ENCODE measurements at regions not wholly inside any gene's neighbourhood (a gene's known extent, or its start where the extent isn't known, plus 50 kb on each side); places are given as distances from the start of the nearest gene placed in this dataset.
"Not testable (repeated sequence)": the region's sequence is repeated elsewhere in the genome, so short reads cannot be mapped to it uniquely, and the experiment has no call there.

DNA sequence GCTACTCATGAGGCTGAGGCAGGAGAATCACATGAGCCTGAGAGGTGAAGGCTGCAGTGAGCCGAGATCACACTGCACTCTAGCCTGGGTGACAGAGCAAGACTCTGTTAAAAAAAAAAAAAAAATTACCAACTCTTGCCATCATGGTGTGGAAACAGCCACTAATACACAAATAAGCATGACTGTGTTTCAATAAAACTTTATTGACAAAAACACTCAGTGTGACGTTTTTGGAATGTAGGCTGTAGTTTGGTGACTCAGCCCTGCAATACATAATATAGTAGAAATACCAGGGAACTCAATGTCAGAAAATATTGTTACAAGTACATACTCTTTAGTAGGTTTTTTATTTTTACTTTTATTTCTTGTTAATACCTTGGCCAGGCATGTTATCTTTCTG lies 207.1 kb downstream of the CASP12 start:
- Histone ChIP-seq H3K27ac (no peak overlapping the region), H3K4me1 (no peaks in the 10 kb centered on the region), H3K27me3 (no peaks in the 10 kb centered on the region), H3K9me3 (no peaks in the 10 kb centered on the region), H3K36me3 (no peaks in the 10 kb centered on the region), H3K4me3 (no peak overlapping the region)
- intact Hi-C loops (cut with DNase I) = no loop called here
- no peak for DNase-seq
- ATAC-seq = no peak
- TF ChIP-seq, protein P1, sequence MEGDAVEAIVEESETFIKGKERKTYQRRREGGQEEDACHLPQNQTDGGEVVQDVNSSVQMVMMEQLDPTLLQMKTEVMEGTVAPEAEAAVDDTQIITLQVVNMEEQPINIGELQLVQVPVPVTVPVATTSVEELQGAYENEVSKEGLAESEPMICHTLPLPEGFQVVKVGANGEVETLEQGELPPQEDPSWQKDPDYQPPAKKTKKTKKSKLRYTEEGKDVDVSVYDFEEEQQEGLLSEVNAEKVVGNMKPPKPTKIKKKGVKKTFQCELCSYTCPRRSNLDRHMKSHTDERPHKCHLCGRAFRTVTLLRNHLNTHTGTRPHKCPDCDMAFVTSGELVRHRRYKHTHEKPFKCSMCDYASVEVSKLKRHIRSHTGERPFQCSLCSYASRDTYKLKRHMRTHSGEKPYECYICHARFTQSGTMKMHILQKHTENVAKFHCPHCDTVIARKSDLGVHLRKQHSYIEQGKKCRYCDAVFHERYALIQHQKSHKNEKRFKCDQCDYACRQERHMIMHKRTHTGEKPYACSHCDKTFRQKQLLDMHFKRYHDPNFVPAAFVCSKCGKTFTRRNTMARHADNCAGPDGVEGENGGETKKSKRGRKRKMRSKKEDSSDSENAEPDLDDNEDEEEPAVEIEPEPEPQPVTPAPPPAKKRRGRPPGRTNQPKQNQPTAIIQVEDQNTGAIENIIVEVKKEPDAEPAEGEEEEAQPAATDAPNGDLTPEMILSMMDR (IDR thresholded peaks at IDR 0.05) = no peak

DNA sequence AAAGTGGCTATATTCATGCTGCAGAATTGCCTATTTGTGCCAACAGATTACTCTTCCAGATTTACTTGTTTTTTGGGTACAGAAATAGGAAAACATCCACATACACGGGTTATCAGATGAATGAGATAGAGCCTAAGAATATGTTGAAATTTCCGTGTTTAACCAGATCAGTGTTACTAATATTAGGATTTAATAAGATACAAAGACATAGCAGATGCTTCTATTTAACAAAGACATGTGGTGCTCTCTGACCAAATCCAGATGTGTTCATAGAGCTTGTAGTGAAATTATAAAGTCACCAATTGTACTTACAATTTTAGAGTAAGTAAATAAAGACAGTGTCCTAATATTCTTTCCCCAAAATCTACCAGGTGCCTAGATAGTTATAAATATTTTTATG lies 208.0 kb downstream of the CASP12 start:
- no peaks in the 10 kb centered on the region for H3K9me3 ChIP-seq
- DNase-seq (no peak), ATAC-seq (no peak)
- no peaks in the 10 kb centered on the region for H3K4me1 ChIP-seq
- H3K27ac ChIP-seq = no peak overlapping the region
- no peaks in the 10 kb centered on the region for H3K27me3 ChIP-seq
- TF ChIP-seq, protein P1 (IDR thresholded peaks at IDR 0.05) = no peak
- intact Hi-C loops (cut with DNase I) = no loop called here
- no peak overlapping the region for H3K4me3 ChIP-seq
- no peaks in the 10 kb centered on the region for H3K36me3 ChIP-seq

DNA sequence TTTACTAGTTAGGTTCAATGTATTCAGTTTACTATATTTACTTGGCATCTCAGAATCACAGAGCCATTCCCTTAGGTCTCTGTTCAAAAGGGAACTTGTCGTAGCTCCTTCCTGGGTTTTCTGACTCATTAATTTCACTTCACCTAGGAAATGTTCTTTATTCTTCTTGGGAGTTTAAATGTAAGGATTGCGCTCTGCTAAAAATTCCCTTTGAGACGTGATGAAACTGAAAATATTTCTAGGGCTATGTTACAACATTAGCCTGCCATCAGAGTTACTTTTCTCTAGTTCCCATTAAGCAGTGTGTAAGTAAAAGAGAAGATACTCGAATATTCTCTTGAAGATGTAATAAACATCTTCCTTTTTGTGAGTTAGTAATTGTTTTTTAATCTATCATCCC lies 209.5 kb downstream of the CASP12 start:
- intact Hi-C loops (cut with DNase I) = no loop called here
- ATAC-seq (no peak), DNase-seq (no peak)
- Histone ChIP-seq H3K36me3 (no peaks in the 10 kb centered on the region), H3K4me3 (no peak overlapping the region), H3K27ac (no peak overlapping the region), H3K27me3 (no peaks in the 10 kb centered on the region), H3K9me3 (no peaks in the 10 kb centered on the region), H3K4me1 (no peaks in the 10 kb centered on the region)
- TF ChIP-seq, protein P1 (IDR thresholded peaks at IDR 0.05) = no peak

DNA sequence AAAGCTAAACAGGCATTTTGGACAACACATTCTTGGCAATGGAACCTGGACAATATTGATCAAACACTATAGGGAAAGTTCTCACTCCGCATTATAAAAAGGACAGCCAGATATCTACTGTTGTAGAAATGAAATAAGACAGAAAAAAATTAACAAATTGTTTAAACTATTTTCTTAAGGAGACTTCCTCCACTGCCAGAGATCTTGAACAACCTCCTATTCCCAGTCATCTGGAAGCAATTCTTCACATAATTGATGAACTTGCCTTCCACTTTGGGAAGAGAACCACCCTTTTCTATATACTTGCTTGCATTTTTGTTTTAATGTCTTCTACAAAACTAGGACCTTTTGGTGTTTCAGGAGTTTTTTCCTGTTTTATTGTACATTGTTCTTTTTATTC lies 216.1 kb downstream of the CASP12 start:
- ATAC-seq (no peak), DNase-seq (no peak)
- H3K4me1 ChIP-seq = no peaks in the 10 kb centered on the region
- no peaks in the 10 kb centered on the region for H3K27me3 ChIP-seq
- intact Hi-C loops (cut with DNase I) = no loop called here
- H3K9me3 ChIP-seq = no peaks in the 10 kb centered on the region
- TF ChIP-seq, protein P1 (IDR thresholded peaks at IDR 0.05) = no peak
- H3K27ac ChIP-seq = no peak overlapping the region
- no peak overlapping the region for H3K4me3 ChIP-seq
- H3K36me3 ChIP-seq = no peaks in the 10 kb centered on the region

DNA sequence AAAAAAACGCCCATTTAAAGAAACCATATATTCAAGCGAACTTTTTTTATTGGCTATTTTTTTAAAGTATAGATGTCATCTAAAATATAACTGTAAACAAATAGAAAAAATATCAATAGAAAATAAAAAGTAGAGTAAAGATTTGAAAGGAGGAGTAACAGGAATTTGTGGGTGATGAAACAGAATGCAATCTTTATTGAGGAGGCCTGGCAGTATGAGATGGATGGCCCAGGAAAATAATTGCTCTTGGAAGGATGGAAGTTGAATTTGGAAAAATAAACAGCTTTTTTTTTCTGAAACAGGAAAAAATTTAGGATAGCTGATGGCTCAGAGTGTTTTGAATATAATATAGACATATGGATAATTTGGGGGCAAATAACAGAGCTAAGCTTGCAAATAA lies 219.0 kb downstream of the CASP12 start:
- DNase-seq = no peak
- no peak for ATAC-seq
- no peaks in the 10 kb centered on the region for H3K36me3 ChIP-seq
- no peaks in the 10 kb centered on the region for H3K27me3 ChIP-seq
- no peaks in the 10 kb centered on the region for H3K4me1 ChIP-seq
- no peak overlapping the region for H3K4me3 ChIP-seq
- intact Hi-C loops (cut with DNase I) = no loop called here
- TF ChIP-seq, protein P1 (IDR thresholded peaks at IDR 0.05) = no peak
- H3K27ac ChIP-seq = no peak overlapping the region
- no peaks in the 10 kb centered on the region for H3K9me3 ChIP-seq

DNA sequence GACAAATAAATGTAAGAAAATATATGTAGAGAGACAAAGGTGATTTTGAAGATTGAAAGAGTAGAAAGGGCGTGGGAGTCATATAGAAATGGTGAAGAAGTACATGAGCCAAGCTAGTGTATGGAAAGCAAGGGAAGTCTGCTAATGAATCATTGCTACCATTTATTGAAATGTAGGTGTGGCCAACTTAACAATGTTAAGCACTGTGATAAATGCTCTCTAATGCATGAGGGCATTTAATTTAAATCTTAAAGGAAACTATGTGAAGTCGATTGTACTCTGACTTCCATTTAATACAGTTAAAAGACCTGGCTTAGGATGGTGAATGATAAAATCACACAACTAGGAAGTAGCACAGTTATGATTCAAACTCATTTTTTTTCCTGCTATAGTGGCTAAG lies 219.9 kb downstream of the CASP12 start:
- intact Hi-C loops (cut with DNase I) = no loop called here
- H3K4me1 ChIP-seq = no peaks in the 10 kb centered on the region
- no peaks in the 10 kb centered on the region for H3K9me3 ChIP-seq
- no peak overlapping the region for H3K27ac ChIP-seq
- TF ChIP-seq, protein P1 (IDR thresholded peaks at IDR 0.05) = no peak
- no peak for DNase-seq
- H3K36me3 ChIP-seq = no peaks in the 10 kb centered on the region
- no peak overlapping the region for H3K4me3 ChIP-seq
- no peaks in the 10 kb centered on the region for H3K27me3 ChIP-seq
- ATAC-seq = no peak

DNA sequence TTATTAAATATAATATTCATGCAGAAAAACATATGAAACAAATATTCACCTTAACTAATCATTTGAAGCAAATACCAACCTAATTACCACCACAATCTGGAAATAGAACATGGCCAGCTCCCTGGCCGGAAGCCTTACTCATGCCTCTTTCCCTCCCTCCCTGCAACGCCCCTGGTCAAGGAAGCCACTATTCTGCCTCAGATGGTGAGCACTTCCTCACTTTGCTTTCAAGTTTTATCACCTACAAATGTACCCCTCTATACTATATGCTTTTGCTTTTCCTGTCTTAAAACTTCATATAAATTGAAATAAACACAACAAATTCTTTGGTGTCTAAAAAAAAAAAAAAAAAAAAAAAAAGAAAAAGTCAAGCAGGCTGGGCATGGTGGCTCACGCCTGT lies 221.2 kb downstream of the CASP12 start:
- H3K4me3 ChIP-seq; intact Hi-C loops (cut with DNase I); H3K27ac ChIP-seq; DNase-seq; H3K36me3 ChIP-seq; H3K27me3 ChIP-seq; H3K4me1 ChIP-seq; ATAC-seq; H3K9me3 ChIP-seq: not testable (repeated sequence)
